K562 (cell line): ENCODE measurements at regions not wholly inside any gene's neighbourhood (a gene's known extent, or its start where the extent isn't known, plus 50 kb on each side); places are given as distances from the start of the nearest gene placed in this dataset.

Experiments
- ATAC-seq: fragments of 200-7000 bp; cut with Tn5 transposase; 3 replicates; pipeline ENCODE4 v1.9.1; 2020; ENCODE audit warnings: moderate library complexity
- BruUV-seq: library from RNA; stranded (reverse); fragments of 400-500 nt; replicated peaks from 2 replicates; lab custom pipeline; 2021; lab: Mats Ljungman, UMichigan
- CTCF ChIA-PET: fragments of 300-600 bp; formaldehyde crosslinking; extraction: SDS; loops from one replicate; lab custom pipeline; 2021; ENCODE audit warnings: low intra/inter-chr PET ratio; lab: Yijun Ruan, JAX
- POLR2A ChIA-PET: fragments of 300-600, 350-650 bp; sonication (Branson Sonifier 250); formaldehyde crosslinking; extraction: SDS; loops from one replicate; lab custom pipeline; 2021; ENCODE audit warnings: antibody characterized with exemption, inconsistent platforms; lab: Yijun Ruan, JAX
- DNase-seq, 4 experiments: peaks; one replicate each; pipeline versions ENCODE4 v3.0.0 to v3.0.0-alpha.2; 2011 to 2018; ENCODE audit warnings: low spot score in 3 of 4, mixed read lengths in 3 of 4; ENCODE audit errors: extremely low read depth in 1 of 4
- FAIRE-seq: peaks from 2 replicates; lab custom pipeline; 2011; peaks lifted over from hg19 to GRCh38; lab: Jason Lieb, UNC
- H2AFZ ChIP-seq: 2 replicates; pipeline ENCODE4 v1.6.0; 2011; ENCODE audit warnings: low read depth, low read length, control low read depth, inconsistent platforms
- H3K27ac ChIP-seq: fragments of 200-600 bp; 3 replicates; pipeline ENCODE4 v1.8.0; 2011; ENCODE audit warnings: low read depth, mild to moderate bottlenecking, control low read depth, inconsistent platforms, low read length, moderate library complexity, mixed read lengths; ENCODE audit errors: extremely low read depth
- H3K27me3 ChIP-seq, 2 experiments: fragments of 300-600 bp in 1 of 2; 2 replicates in 1 of 2; 3 replicates in 1 of 2; pipeline versions ENCODE4 v1.6.0 to v1.8.0; 2011; ENCODE audit warnings: inconsistent platforms in 2 of 2, low read length in 2 of 2, mild to moderate bottlenecking in 1 of 2, mixed read lengths in 1 of 2, moderate library complexity in 1 of 2; ENCODE audit not compliant: control insufficient read depth in 2 of 2, insufficient read depth in 2 of 2
- H3K36me3 ChIP-seq: fragments of 300-600 bp; 3 replicates; pipeline ENCODE4 v1.8.0; 2011; ENCODE audit warnings: mild to moderate bottlenecking, low read length, inconsistent platforms; ENCODE audit not compliant: control insufficient read depth, insufficient read depth
- H3K4me1 ChIP-seq, 2 experiments: fragments of 200-600 bp in 1 of 2; replicated peaks in 1 of 2; 2 replicates in 1 of 2; 3 replicates in 1 of 2; pipeline versions ENCODE4 v1.5.1 to v1.8.0; 2011; ENCODE audit warnings: inconsistent platforms in 2 of 2, low read length in 2 of 2, mild to moderate bottlenecking in 1 of 2, mixed read lengths in 1 of 2, moderate library complexity in 1 of 2; ENCODE audit not compliant: control insufficient read depth in 2 of 2, insufficient read depth in 2 of 2
- H3K4me2 ChIP-seq: 2 replicates; pipeline ENCODE4 v1.6.1; 2011; ENCODE audit warnings: low read length, control low read depth, inconsistent platforms, mixed read lengths; ENCODE audit not compliant: insufficient read depth
- H3K4me3 ChIP-seq: fragments of 200-600 bp; sonication (generic), shearing (Covaris generic); 2 replicates; pipeline ENCODE4 v1.5.1; 2016; ENCODE audit warnings: control low read depth, inconsistent platforms
- H3K79me2 ChIP-seq: fragments of 200-600 bp; 3 replicates; pipeline ENCODE4 v1.8.0; 2011; ENCODE audit warnings: low read length, inconsistent platforms; ENCODE audit not compliant: control insufficient read depth, insufficient read depth
- H3K9ac ChIP-seq, 2 experiments: 2 replicates each; pipeline versions ENCODE4 v1.6.0 to v1.6.1; 2011; ENCODE audit warnings: low read depth in 2 of 2, low read length in 2 of 2, control low read depth in 1 of 2, inconsistent platforms in 1 of 2, mild to moderate bottlenecking in 1 of 2, mixed read lengths in 1 of 2; ENCODE audit not compliant: insufficient read depth in 1 of 2
- H3K9me1 ChIP-seq: one replicate; pipeline ENCODE4 v1.6.0; 2011; ENCODE audit warnings: inconsistent platforms, mild to moderate bottlenecking, low read length, moderate library complexity; ENCODE audit not compliant: control insufficient read depth, insufficient read depth
- H3K9me3 ChIP-seq: replicated peaks from 2 replicates; pipeline ENCODE4 v1.5.1; 2011; ENCODE audit warnings: low read depth, low read length, inconsistent platforms; ENCODE audit not compliant: control insufficient read depth, insufficient read depth
- H4K20me1 ChIP-seq: replicated peaks from 2 replicates; pipeline ENCODE4 v1.6.1; 2011; ENCODE audit warnings: low read length, inconsistent platforms, mixed read lengths; ENCODE audit not compliant: control insufficient read depth, insufficient read depth
- ASH1L ChIP-seq: fragments of 450-650 bp; IDR thresholded peaks from 2 replicates; pipeline ENCODE4 v1.6.1; 2018; ENCODE audit warnings: borderline replicate concordance, mild to moderate bottlenecking, low read depth; ENCODE audit not compliant: partially characterized antibody
- FIP1L1 ChIP-seq: fragments of 200-400 bp; formaldehyde crosslinking; IDR thresholded peaks from 2 replicates; pipeline ENCODE4 v1.6.1; 2018; ENCODE audit warnings: mild to moderate bottlenecking, low read depth, low read length; ENCODE audit not compliant: poor library complexity, severe bottlenecking
- FOXJ2 ChIP-seq: fragments of 200-800 bp; sonication (Bioruptor generic); IDR thresholded peaks from 2 replicates; pipeline ENCODE4 v1.6.1; 2016; ENCODE audit warnings: missing genetic modification characterization, missing compliant biosample characterization
- RBBP5 ChIP-seq: fragments of 200-600 bp; sonication (generic); IDR thresholded peaks from 2 replicates; pipeline ENCODE4 v1.6.1; 2012; ENCODE audit warnings: borderline replicate concordance, mild to moderate bottlenecking, low read length, control low read depth, inconsistent platforms; ENCODE audit not compliant: insufficient read depth, poor library complexity, severe bottlenecking
- SLC30A9 ChIP-seq: fragments of 250-450 bp; sonication (Bioruptor Pico); IDR thresholded peaks from 2 replicates; pipeline ENCODE4 v1.8.0; 2022; ENCODE audit warnings: mild to moderate bottlenecking, moderate library complexity
- SMAD4 ChIP-seq: fragments of 250-450 bp; sonication (Bioruptor Pico); conservative IDR thresholded peaks from 2 replicates; pipeline ENCODE4 v1.8.0; 2021; ENCODE audit warnings: inconsistent platforms, mild to moderate bottlenecking, moderate library complexity
- SMARCA5 ChIP-seq: fragments of 450-650 bp; IDR thresholded peaks from 2 replicates; pipeline ENCODE4 v1.6.1; 2016
- SMARCE1 ChIP-seq: fragments of 450-650 bp; IDR thresholded peaks from 2 replicates; pipeline ENCODE4 v1.7.1; 2016; ENCODE audit warnings: mild to moderate bottlenecking
- STAG1 ChIP-seq: sonication (generic); formaldehyde crosslinking; IDR thresholded peaks from 2 replicates; pipeline ENCODE4 v1.5.0; 2020; ENCODE audit warnings: missing genetic modification reagents, borderline replicate concordance
- U2AF1 ChIP-seq: fragments of 200-400 bp; formaldehyde crosslinking; optimal IDR thresholded peaks from 2 replicates; pipeline ENCODE3; 2017; ENCODE audit warnings: mild to moderate bottlenecking, low read depth, low read length, moderate library complexity
- ZNF316 ChIP-seq: fragments of 450-650 bp; IDR thresholded peaks from 2 replicates; pipeline ENCODE4 v1.6.1; 2016
- ZNF75A ChIP-seq: fragments of 450-650 bp; formaldehyde crosslinking; IDR thresholded peaks from 2 replicates; pipeline ENCODE4 v1.4.0; 2020; ENCODE audit warnings: mild to moderate bottlenecking
- ZNF76 ChIP-seq: fragments of 250-450 bp; sonication (Bioruptor Pico); IDR thresholded peaks from 2 replicates; pipeline ENCODE4 v1.4.0; 2020; ENCODE audit warnings: mild to moderate bottlenecking, moderate library complexity, borderline replicate concordance
- WGBS: fragments of 100-300 bp; shearing (Covaris generic); methylation state at CpG from one replicate; pipeline ENCODE4 v1.1.6; 2016; ENCODE audit warnings: low coverage, mixed read lengths; ENCODE audit not compliant: insufficient coverage; ENCODE audit errors: missing lambda C conversion rate; 5-methylcytosine and 5-hydroxymethylcytosine counted together
- in situ Hi-C: fragments of 300-500 bp; cut with MboI; formaldehyde crosslinking; loops from 4 replicates; pipeline ENCODE4 v1.15.0; 2018; ENCODE audit warnings: inconsistent platforms, mixed read lengths
- intact Hi-C: fragments of 100-400 bp; cut with micrococcal nuclease; formaldehyde crosslinking; loops from 2 replicates; pipeline ENCODE4 v1.14.2; 2022
- TF ChIP-seq, protein P1 (sequence below): sonication (generic); formaldehyde crosslinking; IDR thresholded peaks from 2 replicates; pipeline ENCODE4 v1.8.1; 2023; ENCODE audit warnings: mild to moderate bottlenecking, missing genetic modification reagents
- TF ChIP-seq, protein P2 (sequence below): fragments of 250-450 bp; sonication (Bioruptor Pico); IDR thresholded peaks from 2 replicates; pipeline ENCODE4 v1.4.0; 2020; ENCODE audit warnings: mild to moderate bottlenecking, moderate library complexity
- TF ChIP-seq, protein P3 (sequence below), 3 experiments: IDR thresholded peaks in 2 of 3; conservative IDR thresholded peaks in 1 of 3; 2 replicates each; pipeline ENCODE4 v1.5.1; 2011 to 2012; ENCODE audit warnings: low read length in 3 of 3, mild to moderate bottlenecking in 3 of 3, control low read depth in 2 of 3, improper control_type of control experiment in 1 of 3, inconsistent platforms in 1 of 3, low read depth in 1 of 3, mixed read lengths in 1 of 3, moderate library complexity in 1 of 3; ENCODE audit not compliant: insufficient read depth in 2 of 3

DNA sequence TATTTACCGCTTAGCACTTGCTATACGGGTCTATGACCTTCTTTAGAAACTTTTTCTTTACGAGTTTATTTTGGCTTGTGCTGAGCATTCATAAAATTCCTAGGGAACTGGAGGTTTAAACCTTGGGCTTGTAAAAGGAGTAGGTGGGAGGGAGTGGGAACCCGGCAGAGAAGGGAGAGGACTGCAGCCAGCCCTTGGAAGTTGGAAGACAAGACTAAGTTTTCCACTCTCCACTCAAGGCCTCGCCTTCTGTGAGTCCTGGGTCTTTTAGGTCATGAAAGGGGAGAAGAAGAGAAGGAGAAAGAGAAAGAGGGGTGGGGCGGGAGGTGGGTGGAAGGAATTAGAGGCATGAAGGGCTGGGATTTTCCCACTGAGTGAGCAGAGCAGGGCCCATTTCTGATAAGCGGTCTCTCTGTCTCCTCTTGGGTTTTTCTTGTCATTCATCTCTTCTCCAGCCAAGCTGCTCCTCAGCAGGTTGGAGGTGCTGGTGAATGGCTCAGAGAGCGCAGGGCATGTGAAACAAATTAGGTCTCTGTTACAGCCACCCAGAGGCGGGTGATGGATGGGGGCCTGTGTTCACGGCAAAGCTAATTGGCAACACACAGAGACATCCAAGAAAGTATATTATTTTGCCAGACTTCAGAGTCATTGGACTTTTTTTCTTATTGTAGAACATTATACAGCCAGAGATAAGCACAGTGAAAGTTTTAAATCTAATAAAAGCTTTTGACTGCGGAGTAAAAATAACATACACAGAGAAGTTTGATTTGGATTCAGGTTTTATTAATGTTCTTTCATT is 247.3 kb downstream of the FOXD2 start:
- intact Hi-C loops (no loop called here), in situ Hi-C loops (no loop called here)
- DNase-seq (no peak), ATAC-seq (no peak), FAIRE-seq (no peak)
- Histone ChIP-seq H4K20me1 (peaks cover 3% of the 10 kb centered on the region; the same call in 1 of the 2 replicates), H3K4me1 (peaks cover 0 to 3% of the 10 kb centered on the region in 2 experiments; a peak in 1 of 5 replicates), H3K4me3 (no peak overlapping the region), H3K9me3 (no peaks in the 10 kb centered on the region), H3K9ac (no peak overlapping the region), H3K27ac (no peak overlapping the region), H2AFZ (no peak overlapping the region), H3K36me3 (no peaks in the 10 kb centered on the region), H3K79me2 (no peaks in the 10 kb centered on the region), H3K27me3 (peaks cover 18 to 45% of the 10 kb centered on the region in 2 experiments), H3K9me1 (no peaks in the 10 kb centered on the region), H3K4me2 (no peak overlapping the region)
- ChIA-PET POLR2A (interaction anchor here (0.7 to 1.0 kb wide), 2 partner anchors 19 to 665 kb away, joined by 3 read pairs; no protein-coding TSS in a partner anchor), CTCF (no interaction called here)
- WGBS = 2% methylated on average over 10 of the region's 11 CpGs
- BruUV-seq = no TSS peak
- TF ChIP-seq STAG1 (CRISPR knock-in tag) (no peak), ASH1L (no peak), ZNF75A (CRISPR knock-in tag) (no peak), FIP1L1 (no peak), ZNF76 (no peak), SMARCA5 (no peak), SMARCE1 (no peak), SMAD4 (CRISPR knock-in tag) (no peak), RBBP5 (no peak), U2AF1 (no peak), FOXJ2 (tag) (no peak), ZNF316 (no peak), SLC30A9 (CRISPR knock-in tag) (no peak)
- TF ChIP-seq, protein P1, sequence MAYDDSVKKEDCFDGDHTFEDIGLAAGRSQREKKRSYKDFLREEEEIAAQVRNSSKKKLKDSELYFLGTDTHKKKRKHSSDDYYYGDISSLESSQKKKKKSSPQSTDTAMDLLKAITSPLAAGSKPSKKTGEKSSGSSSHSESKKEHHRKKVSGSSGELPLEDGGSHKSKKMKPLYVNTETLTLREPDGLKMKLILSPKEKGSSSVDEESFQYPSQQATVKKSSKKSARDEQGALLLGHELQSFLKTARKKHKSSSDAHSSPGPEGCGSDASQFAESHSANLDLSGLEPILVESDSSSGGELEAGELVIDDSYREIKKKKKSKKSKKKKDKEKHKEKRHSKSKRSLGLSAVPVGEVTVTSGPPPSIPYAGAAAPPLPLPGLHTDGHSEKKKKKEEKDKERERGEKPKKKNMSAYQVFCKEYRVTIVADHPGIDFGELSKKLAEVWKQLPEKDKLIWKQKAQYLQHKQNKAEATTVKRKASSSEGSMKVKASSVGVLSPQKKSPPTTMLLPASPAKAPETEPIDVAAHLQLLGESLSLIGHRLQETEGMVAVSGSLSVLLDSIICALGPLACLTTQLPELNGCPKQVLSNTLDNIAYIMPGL (CRISPR knock-in tag) = no peak
- TF ChIP-seq, protein P2, sequence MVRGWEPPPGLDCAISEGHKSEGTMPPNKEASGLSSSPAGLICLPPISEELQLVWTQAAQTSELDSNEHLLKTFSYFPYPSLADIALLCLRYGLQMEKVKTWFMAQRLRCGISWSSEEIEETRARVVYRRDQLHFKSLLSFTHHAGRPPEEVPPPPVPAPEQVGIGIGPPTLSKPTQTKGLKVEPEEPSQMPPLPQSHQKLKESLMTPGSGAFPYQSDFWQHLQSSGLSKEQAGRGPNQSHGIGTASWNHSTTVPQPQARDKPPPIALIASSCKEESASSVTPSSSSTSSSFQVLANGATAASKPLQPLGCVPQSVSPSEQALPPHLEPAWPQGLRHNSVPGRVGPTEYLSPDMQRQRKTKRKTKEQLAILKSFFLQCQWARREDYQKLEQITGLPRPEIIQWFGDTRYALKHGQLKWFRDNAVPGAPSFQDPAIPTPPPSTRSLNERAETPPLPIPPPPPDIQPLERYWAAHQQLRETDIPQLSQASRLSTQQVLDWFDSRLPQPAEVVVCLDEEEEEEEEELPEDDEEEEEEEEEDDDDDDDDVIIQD (CRISPR knock-in tag) = no peak
- TF ChIP-seq, protein P3, sequence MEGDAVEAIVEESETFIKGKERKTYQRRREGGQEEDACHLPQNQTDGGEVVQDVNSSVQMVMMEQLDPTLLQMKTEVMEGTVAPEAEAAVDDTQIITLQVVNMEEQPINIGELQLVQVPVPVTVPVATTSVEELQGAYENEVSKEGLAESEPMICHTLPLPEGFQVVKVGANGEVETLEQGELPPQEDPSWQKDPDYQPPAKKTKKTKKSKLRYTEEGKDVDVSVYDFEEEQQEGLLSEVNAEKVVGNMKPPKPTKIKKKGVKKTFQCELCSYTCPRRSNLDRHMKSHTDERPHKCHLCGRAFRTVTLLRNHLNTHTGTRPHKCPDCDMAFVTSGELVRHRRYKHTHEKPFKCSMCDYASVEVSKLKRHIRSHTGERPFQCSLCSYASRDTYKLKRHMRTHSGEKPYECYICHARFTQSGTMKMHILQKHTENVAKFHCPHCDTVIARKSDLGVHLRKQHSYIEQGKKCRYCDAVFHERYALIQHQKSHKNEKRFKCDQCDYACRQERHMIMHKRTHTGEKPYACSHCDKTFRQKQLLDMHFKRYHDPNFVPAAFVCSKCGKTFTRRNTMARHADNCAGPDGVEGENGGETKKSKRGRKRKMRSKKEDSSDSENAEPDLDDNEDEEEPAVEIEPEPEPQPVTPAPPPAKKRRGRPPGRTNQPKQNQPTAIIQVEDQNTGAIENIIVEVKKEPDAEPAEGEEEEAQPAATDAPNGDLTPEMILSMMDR (IDR thresholded peaks at IDR 0.05 in 2 of 3, conservative IDR thresholded peaks at IDR 0.05 in 1 of 3; ENCODE audit: insufficient read depth in 2 of 3, low read depth in 1 of 3, low read length in 3 of 3) = no peak
